ENCODE measurements at regions not wholly inside any gene's neighbourhood (a gene's known extent, or its start where the extent isn't known, plus 50 kb on each side); places are given as distances from the start of the nearest gene placed in this dataset.

- H3K4me1 ChIP-seq (ENCODE audit: control insufficient read depth, insufficient read depth, low read length), result no peaks in the 10 kb centered on the region
- H3K4me3 ChIP-seq (ENCODE audit: low read depth, low read length), result no peak overlapping the region
- H3K27me3 ChIP-seq (ENCODE audit: control insufficient read depth, insufficient read depth, low read length), result no peaks in the 10 kb centered on the region
Observed at GRCh38 chr2:30392097-30392496, 54.9 kb upstream of the LCLAT1 start.

GRCh38 chr2:30393510-30393909 lies 53.5 kb upstream of the LCLAT1 start:
- H3K4me1 ChIP-seq (ENCODE audit: control insufficient read depth, insufficient read depth, low read length), result no peaks in the 10 kb centered on the region
- H3K27ac ChIP-seq (ENCODE audit: low read depth, low read length), result no peak overlapping the region
- H3K36me3 ChIP-seq (ENCODE audit: control insufficient read depth, insufficient read depth, low read length), result no peaks in the 10 kb centered on the region
- H3K4me3 ChIP-seq (ENCODE audit: low read depth, low read length), result no peak overlapping the region
- no peaks in the 10 kb centered on the region for H3K9me3 ChIP-seq (ENCODE audit: control insufficient read depth, insufficient read depth, low read length)
- H3K27me3 ChIP-seq (ENCODE audit: control insufficient read depth, insufficient read depth, low read length), result no peaks in the 10 kb centered on the region
- no peak overlapping the region for H3K9ac ChIP-seq (ENCODE audit: low read depth, low read length)

More at GRCh38 chr2:30392097-30392496, 54.9 kb upstream of the LCLAT1 start:
- H3K9me3 ChIP-seq (ENCODE audit: control insufficient read depth, insufficient read depth, low read length), result no peaks in the 10 kb centered on the region
- H3K9ac ChIP-seq (ENCODE audit: low read depth, low read length), result no peak overlapping the region
- no peak overlapping the region for H3K27ac ChIP-seq (ENCODE audit: low read depth, low read length)
- H3K36me3 ChIP-seq (ENCODE audit: control insufficient read depth, insufficient read depth, low read length), result no peaks in the 10 kb centered on the region

- H3K9me3 ChIP-seq (ENCODE audit: control insufficient read depth, insufficient read depth, low read length), result no peaks in the 10 kb centered on the region
- H3K36me3 ChIP-seq (ENCODE audit: control insufficient read depth, insufficient read depth, low read length), result no peaks in the 10 kb centered on the region
- H3K27me3 ChIP-seq (ENCODE audit: control insufficient read depth, insufficient read depth, low read length), result no peaks in the 10 kb centered on the region
- no peak overlapping the region for H3K4me3 ChIP-seq (ENCODE audit: low read depth, low read length)
- H3K4me1 ChIP-seq (ENCODE audit: control insufficient read depth, insufficient read depth, low read length), result no peaks in the 10 kb centered on the region
- no peak overlapping the region for H3K27ac ChIP-seq (ENCODE audit: low read depth, low read length)
- no peak overlapping the region for H3K9ac ChIP-seq (ENCODE audit: low read depth, low read length)
Observed at GRCh38 chr2:30394096-30394495, 53.0 kb upstream of the LCLAT1 start.

- H3K27ac ChIP-seq (ENCODE audit: low read depth, low read length), result no peak overlapping the region
- H3K36me3 ChIP-seq (ENCODE audit: control insufficient read depth, insufficient read depth, low read length), result no peaks in the 10 kb centered on the region
- no peak overlapping the region for H3K4me3 ChIP-seq (ENCODE audit: low read depth, low read length)
- no peaks in the 10 kb centered on the region for H3K9me3 ChIP-seq (ENCODE audit: control insufficient read depth, insufficient read depth, low read length)
- no peak overlapping the region for H3K9ac ChIP-seq (ENCODE audit: low read depth, low read length)
- no peaks in the 10 kb centered on the region for H3K27me3 ChIP-seq (ENCODE audit: control insufficient read depth, insufficient read depth, low read length)
- no peaks in the 10 kb centered on the region for H3K4me1 ChIP-seq (ENCODE audit: control insufficient read depth, insufficient read depth, low read length)
Observed at GRCh38 chr2:30396436-30397232, 50.4 kb upstream of the LCLAT1 start.
